SK-N-SH (cell line): ENCODE measurements at regions not wholly inside any gene's neighbourhood (a gene's known extent, or its start where the extent isn't known, plus 50 kb on each side); places are given as distances from the start of the nearest gene placed in this dataset.

Source experiments
- FOXJ3 ChIP-seq: sonication (generic); formaldehyde crosslinking; IDR thresholded peaks from 2 replicates; pipeline ENCODE4 v1.5.1; 2020; ENCODE audit warnings: mild to moderate bottlenecking, missing genetic modification reagents
- FOXM1 ChIP-seq: IDR thresholded peaks from 2 replicates; pipeline ENCODE4 v1.4.0; 2012; ENCODE audit warnings: low read depth, mild to moderate bottlenecking
- JUND ChIP-seq: IDR thresholded peaks from 2 replicates; pipeline ENCODE4 v1.4.0; 2012
- MXI1 ChIP-seq: IDR thresholded peaks from 2 replicates; pipeline ENCODE4 v1.6.1; 2012; ENCODE audit warnings: mild to moderate bottlenecking, low read depth, low read length, improper control_type of control experiment
- POLR2AphosphoS5 ChIP-seq: IDR thresholded peaks from 2 replicates; pipeline ENCODE4 v1.6.1; 2012; ENCODE audit warnings: low read depth, low read length
- RAD21 ChIP-seq: IDR thresholded peaks from 2 replicates; pipeline ENCODE4 v1.6.1; 2012; ENCODE audit warnings: mild to moderate bottlenecking, low read length
- TAF1 ChIP-seq: IDR thresholded peaks from 2 replicates; pipeline ENCODE4 v1.6.1; 2012; ENCODE audit warnings: low read depth, mild to moderate bottlenecking, low read length, moderate library complexity, borderline replicate concordance
- TCF12 ChIP-seq: IDR thresholded peaks from 2 replicates; pipeline ENCODE4 v1.4.0; 2012
- TEAD4 ChIP-seq: IDR thresholded peaks from 2 replicates; pipeline ENCODE4 v1.4.0; 2012; ENCODE audit warnings: mild to moderate bottlenecking, borderline replicate concordance; ENCODE audit not compliant: insufficient read depth
- TF ChIP-seq, protein P1 (sequence below): fragments of 200-600 bp; sonication (generic); IDR thresholded peaks from 2 replicates; pipeline ENCODE4 v1.6.1; 2017; ENCODE audit warnings: antibody characterized with exemption, mild to moderate bottlenecking, moderate library complexity
- TF ChIP-seq, protein P2 (sequence below): IDR thresholded peaks from 2 replicates; pipeline ENCODE4 v1.4.0; 2012; ENCODE audit warnings: low read depth
- TF ChIP-seq, protein P3 (sequence below): fragments of 150-350 bp; IDR thresholded peaks from 2 replicates; pipeline ENCODE4 v1.6.1; 2017; ENCODE audit warnings: antibody characterized with exemption, low read length, low read depth, borderline replicate concordance

DNA sequence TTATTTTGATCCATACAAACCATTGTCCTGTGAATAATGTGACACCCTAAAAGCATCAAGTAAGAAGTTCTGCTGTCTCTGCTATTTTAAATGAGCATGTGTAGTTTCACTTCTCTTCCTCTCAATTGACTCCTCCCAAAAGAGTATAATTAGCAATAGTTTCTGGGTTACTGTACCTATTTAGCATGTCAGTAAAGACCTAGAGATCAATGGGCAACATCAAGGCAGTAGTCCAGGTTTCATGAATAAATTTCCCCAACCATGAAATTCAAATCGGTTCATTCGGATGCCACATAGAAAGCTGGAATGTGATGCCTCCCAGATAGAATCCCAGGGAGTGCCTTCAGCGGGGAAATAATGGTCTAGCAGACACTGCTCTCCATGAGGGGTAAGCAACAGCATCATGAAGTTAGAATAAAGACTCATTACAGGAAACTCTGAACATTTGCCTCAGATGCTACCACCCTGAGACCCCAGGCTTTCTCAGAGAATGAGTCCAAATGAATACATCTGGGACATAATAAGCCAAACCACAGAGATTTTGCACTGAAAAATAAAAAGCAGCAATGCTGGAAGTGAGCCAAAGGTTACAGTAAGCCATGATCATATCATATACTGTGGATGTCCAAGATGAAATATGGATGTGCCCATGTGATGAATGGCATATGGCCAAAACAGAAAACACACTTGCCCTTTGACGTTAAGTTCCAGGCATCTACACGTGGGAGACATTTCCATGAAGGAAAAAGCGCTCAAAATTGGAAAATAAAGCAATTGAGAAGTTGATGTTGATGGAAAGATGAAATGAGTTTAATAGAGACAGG is 1107.0 kb upstream of the SEMA6A start:
- TF ChIP-seq TAF1 (no peak), TCF12 (no peak), TEAD4 (no peak), FOXJ3 (CRISPR knock-in tag) (peak; percentile 29; the same call in 1 of the 2 replicates), FOXM1 (no peak), MXI1 (peak; percentile 58; the same call in 1 of the 2 replicates), RAD21 (no peak), JUND (no peak), POLR2AphosphoS5 (no peak)
- TF ChIP-seq, protein P1, sequence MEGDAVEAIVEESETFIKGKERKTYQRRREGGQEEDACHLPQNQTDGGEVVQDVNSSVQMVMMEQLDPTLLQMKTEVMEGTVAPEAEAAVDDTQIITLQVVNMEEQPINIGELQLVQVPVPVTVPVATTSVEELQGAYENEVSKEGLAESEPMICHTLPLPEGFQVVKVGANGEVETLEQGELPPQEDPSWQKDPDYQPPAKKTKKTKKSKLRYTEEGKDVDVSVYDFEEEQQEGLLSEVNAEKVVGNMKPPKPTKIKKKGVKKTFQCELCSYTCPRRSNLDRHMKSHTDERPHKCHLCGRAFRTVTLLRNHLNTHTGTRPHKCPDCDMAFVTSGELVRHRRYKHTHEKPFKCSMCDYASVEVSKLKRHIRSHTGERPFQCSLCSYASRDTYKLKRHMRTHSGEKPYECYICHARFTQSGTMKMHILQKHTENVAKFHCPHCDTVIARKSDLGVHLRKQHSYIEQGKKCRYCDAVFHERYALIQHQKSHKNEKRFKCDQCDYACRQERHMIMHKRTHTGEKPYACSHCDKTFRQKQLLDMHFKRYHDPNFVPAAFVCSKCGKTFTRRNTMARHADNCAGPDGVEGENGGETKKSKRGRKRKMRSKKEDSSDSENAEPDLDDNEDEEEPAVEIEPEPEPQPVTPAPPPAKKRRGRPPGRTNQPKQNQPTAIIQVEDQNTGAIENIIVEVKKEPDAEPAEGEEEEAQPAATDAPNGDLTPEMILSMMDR: no peak
- TF ChIP-seq, protein P2, sequence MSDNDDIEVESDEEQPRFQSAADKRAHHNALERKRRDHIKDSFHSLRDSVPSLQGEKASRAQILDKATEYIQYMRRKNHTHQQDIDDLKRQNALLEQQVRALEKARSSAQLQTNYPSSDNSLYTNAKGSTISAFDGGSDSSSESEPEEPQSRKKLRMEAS: no peak
- TF ChIP-seq, protein P3, sequence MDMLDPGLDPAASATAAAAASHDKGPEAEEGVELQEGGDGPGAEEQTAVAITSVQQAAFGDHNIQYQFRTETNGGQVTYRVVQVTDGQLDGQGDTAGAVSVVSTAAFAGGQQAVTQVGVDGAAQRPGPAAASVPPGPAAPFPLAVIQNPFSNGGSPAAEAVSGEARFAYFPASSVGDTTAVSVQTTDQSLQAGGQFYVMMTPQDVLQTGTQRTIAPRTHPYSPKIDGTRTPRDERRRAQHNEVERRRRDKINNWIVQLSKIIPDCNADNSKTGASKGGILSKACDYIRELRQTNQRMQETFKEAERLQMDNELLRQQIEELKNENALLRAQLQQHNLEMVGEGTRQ: no peak
